ENCODE measurements at regions not wholly inside any gene's neighbourhood (a gene's known extent, or its start where the extent isn't known, plus 50 kb on each side); places are given as distances from the start of the nearest gene placed in this dataset.
"Not testable (repeated sequence)": the region's sequence is repeated elsewhere in the genome, so short reads cannot be mapped to it uniquely, and the experiment has no call there.

DNA sequence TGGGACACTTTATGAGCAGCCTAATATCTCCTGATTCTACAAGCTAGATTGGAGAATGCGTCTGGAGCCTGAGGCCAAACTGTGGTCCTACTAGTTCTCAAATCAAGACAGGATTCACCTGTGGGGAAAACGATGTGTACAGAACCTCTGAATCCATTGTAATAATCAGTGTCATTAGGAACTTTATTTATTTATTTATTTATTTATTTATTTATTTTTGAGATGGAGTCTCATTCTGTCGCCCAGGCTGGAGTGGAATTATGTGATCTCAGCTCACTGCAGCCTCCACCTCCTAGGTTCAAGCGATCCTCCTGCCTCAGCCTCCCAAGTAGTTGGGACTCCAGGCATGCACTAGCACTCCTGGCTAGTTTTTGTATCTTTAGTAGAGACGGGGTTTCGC, 52.6 kb upstream of the KIF26B start:
- not testable (repeated sequence) for DNase-seq (ENCODE audit: low read depth); H3K4me3 ChIP-seq (ENCODE audit: low read depth, low read length)

DNA sequence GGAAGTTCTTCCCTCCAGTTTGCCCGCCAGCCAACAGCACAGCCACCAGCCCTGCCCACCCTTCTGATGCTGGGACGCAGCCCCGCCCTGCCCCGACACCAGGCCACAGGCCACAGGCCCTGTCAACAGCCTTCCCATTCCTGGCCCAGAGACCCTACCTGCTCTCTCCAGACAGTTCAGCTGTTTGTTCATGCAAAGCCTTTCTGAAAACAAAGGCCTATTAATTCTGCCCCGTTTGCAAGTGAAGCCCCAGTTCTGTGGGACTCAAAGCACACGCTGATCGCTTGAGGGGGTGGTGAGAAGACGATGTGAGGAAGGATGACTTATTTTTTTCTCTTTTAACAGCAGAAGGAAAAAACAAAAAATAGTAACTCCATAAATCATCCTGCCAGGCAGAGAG, 55.4 kb upstream of the KIF26B start:
- TF ChIP-seq, protein P1, sequence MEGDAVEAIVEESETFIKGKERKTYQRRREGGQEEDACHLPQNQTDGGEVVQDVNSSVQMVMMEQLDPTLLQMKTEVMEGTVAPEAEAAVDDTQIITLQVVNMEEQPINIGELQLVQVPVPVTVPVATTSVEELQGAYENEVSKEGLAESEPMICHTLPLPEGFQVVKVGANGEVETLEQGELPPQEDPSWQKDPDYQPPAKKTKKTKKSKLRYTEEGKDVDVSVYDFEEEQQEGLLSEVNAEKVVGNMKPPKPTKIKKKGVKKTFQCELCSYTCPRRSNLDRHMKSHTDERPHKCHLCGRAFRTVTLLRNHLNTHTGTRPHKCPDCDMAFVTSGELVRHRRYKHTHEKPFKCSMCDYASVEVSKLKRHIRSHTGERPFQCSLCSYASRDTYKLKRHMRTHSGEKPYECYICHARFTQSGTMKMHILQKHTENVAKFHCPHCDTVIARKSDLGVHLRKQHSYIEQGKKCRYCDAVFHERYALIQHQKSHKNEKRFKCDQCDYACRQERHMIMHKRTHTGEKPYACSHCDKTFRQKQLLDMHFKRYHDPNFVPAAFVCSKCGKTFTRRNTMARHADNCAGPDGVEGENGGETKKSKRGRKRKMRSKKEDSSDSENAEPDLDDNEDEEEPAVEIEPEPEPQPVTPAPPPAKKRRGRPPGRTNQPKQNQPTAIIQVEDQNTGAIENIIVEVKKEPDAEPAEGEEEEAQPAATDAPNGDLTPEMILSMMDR (IDR thresholded peaks at IDR 0.05; ENCODE audit: insufficient read depth, low read depth, low read length, missing control alignments): no peak
- no peak for DNase-seq (ENCODE audit: low read depth)
- H3K4me3 ChIP-seq (ENCODE audit: low read depth, low read length): no peak overlapping the region

DNA sequence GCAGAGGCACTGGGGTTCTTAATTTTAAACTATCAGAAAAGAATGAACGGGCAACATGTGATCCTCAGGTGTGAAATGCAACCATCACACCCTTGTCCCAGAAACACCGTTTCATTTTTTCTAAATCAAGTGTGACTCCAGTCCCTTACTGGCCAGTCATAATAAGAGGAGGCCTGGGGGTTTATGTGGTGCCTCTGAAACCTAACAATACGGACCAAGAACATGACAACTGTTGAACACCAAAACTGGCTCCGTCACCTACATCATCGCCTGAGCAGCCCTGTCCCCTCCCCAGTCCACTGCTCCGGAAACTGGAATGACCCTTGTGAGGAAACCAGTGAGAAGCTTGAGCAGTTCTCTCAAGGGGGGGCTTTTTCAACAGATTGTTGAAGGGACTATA, 55.9 kb upstream of the KIF26B start:
- H3K4me3 ChIP-seq (ENCODE audit: low read depth, low read length): no peak overlapping the region
- DNase-seq (ENCODE audit: low read depth): no peak
- TF ChIP-seq, protein P1 (IDR thresholded peaks at IDR 0.05; ENCODE audit: insufficient read depth, low read depth, low read length, missing control alignments): no peak

DNA sequence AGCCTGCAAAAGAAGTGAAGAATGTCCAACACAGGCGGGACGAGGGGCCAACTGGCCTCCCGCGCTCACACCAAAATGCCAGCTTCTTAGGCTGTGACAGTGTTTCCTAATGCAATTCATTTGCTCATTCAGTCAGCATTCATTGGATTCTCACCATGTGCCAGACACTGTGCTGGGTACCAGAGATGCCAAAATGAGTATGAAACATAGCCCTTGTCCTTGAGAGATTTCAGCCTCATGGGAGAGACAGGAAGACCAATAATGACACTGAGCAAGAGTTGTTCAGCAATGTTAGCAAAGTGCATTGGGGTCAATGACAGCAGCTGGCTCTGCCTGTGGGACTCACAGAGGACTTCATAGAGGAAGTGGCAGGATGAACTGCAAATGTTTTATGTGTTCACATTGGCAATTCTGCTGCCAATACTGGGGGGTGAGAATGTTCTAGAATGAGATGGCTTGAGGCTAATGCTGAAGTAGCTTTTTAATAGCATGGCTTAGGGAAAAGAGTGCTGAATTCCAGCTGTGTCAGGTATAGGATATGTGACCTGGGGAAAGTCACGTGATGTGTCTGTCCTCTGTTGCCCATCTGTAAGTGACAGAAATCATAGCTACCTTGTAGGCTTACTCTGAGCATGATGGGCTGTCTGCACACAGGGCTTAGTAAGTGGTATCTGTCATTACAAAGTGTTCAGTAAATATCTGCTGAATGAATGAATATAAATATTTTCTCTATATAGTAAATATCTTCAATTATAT, 58.3 kb upstream of the KIF26B start:
- no peak for DNase-seq (ENCODE audit: low read depth)
- H3K4me3 ChIP-seq (ENCODE audit: low read depth, low read length): no peak overlapping the region
- TF ChIP-seq, protein P1 (IDR thresholded peaks at IDR 0.05; ENCODE audit: insufficient read depth, low read depth, low read length, missing control alignments): no peak

DNA sequence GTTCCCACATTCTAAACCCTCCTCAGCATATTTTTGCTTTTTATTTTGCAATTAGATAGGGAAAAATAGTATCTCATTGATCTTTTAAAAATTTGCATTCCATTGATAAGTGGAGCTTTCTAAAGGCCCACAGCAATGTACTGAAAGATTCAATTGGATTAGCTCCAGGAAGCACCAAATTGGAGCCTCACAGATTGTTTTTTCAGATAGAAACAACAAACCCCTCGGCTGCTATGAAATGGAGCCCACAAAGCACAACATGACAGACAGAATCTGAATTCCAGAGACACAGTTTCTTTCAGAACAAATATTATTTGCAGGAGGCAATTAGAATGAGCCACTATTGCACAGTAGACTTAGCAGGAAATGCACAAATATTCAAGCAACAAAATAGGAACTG, 58.9 kb upstream of the KIF26B start:
- DNase-seq (ENCODE audit: low read depth): no peak
- TF ChIP-seq, protein P1 (IDR thresholded peaks at IDR 0.05; ENCODE audit: insufficient read depth, low read depth, low read length, missing control alignments): no peak
- no peak overlapping the region for H3K4me3 ChIP-seq (ENCODE audit: low read depth, low read length)

DNA sequence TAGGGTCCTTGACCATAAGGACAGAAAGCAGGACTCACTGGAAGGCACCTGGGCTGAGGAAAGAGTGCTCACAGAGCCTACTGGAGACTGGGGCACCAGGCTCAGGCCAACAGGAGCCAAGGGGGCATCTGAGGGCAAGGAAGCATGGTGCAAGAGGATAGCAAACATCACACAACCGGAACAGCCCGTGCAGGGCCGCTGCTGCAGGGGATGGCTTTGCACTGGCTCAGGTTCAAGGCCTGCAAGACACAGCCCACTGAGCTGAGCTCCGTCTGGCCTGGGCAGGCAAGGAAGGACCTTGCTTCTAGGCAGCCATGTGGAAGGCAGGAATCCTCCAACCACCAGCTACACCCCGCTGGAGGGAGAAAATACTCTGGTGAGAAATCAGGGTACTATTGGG, 59.8 kb upstream of the KIF26B start:
- TF ChIP-seq, protein P1 (IDR thresholded peaks at IDR 0.05; ENCODE audit: insufficient read depth, low read depth, low read length, missing control alignments): no peak
- no peak for DNase-seq (ENCODE audit: low read depth)
- H3K4me3 ChIP-seq (ENCODE audit: low read depth, low read length): no peak overlapping the region

DNA sequence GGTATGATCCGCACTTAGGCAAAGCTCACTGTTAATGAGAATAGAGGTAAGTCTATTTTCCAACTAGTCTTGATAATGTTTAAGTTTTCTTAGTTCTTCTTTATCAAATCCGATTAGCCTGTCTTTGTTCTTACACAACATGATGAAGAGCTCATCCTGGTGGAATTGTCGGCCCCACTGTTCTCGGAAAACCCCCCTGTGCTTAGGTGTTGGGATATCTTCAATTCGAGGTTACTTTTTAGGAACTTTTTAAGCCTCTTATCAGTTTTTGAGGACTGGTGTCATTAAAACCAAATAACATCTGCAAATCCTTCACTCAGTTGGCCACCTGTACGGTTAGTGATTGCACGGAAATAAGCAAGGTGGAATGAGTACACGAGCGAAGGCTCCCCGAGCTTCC, 60.7 kb upstream of the KIF26B start:
- TF ChIP-seq, protein P1 (IDR thresholded peaks at IDR 0.05; ENCODE audit: insufficient read depth, low read depth, low read length, missing control alignments): no peak
- no peak for DNase-seq (ENCODE audit: low read depth)

More for the DNA sequence above, 60.7 kb upstream of the KIF26B start:
- no peak overlapping the region for H3K4me3 ChIP-seq (ENCODE audit: low read depth, low read length)
